ENCODE measurements at regions not wholly inside any gene's neighbourhood (a gene's known extent, or its start where the extent isn't known, plus 50 kb on each side); places are given as distances from the start of the nearest gene placed in this dataset.

- intact Hi-C loops (cut with DNase I, micrococcal nuclease), result loop anchor here in 1 of 2 donors (10.0 kb wide), 1 partner anchor 219 kb away; no protein-coding TSS in a partner anchor
Observed at GRCh38 chr12:94763462-94763861, 113.1 kb upstream of the TMCC3 start.

GRCh38 chr12:94762943-94763342 lies 112.6 kb upstream of the TMCC3 start:
- H3K4me3 ChIP-seq, result no peak overlapping the region
- no peaks in the 10 kb centered on the region for H3K9me3 ChIP-seq
- intact Hi-C loops (cut with DNase I, micrococcal nuclease), result loop anchor here in 1 of 2 donors (10.0 kb wide), 1 partner anchor 218 kb away; no protein-coding TSS in a partner anchor
- DNase-seq (no peak), ATAC-seq (no peak)
- H3K4me1 ChIP-seq (ENCODE audit: low read depth), result peaks cover 6% of the 10 kb centered on the region
- H3K36me3 ChIP-seq (ENCODE audit: low read depth), result no peaks in the 10 kb centered on the region
- TF ChIP-seq CTCF (IDR thresholded peaks at IDR 0.05), result no peak

More at GRCh38 chr12:94763462-94763861, 113.1 kb upstream of the TMCC3 start:
- DNase-seq, result no peak
- Histone ChIP-seq H3K4me3 (no peak overlapping the region), H3K4me1 (ENCODE audit: low read depth) (peaks cover 8% of the 10 kb centered on the region), H3K36me3 (ENCODE audit: low read depth) (no peaks in the 10 kb centered on the region), H3K9me3 (no peaks in the 10 kb centered on the region)
- no peak for ATAC-seq
- TF ChIP-seq CTCF (IDR thresholded peaks at IDR 0.05), result no peak

GRCh38 chr12:94762259-94762942 lies 112.0 kb upstream of the TMCC3 start:
- no peak overlapping the region for H3K4me3 ChIP-seq
- H3K9me3 ChIP-seq, result no peaks in the 10 kb centered on the region
- H3K4me1 ChIP-seq (ENCODE audit: low read depth), result peaks cover 6% of the 10 kb centered on the region
- peak; percentile 88 for ATAC-seq
- no peaks in the 10 kb centered on the region for H3K36me3 ChIP-seq (ENCODE audit: low read depth)
- no peak for DNase-seq
- TF ChIP-seq CTCF (IDR thresholded peaks at IDR 0.05), result no peak
- intact Hi-C loops (cut with DNase I, micrococcal nuclease), result loop anchor here in 1 of 2 donors (10.0 kb wide), 1 partner anchor 218 kb away; no protein-coding TSS in a partner anchor

- ATAC-seq, result peak; percentile 87
- TF ChIP-seq CTCF (IDR thresholded peaks at IDR 0.05), result no peak
- no peak for DNase-seq
- intact Hi-C loops (cut with DNase I, micrococcal nuclease), result loop anchor here in 1 of 2 donors (10.0 kb wide), 1 partner anchor 217 kb away; no protein-coding TSS in a partner anchor
- Histone ChIP-seq H3K36me3 (ENCODE audit: low read depth) (no peaks in the 10 kb centered on the region), H3K9me3 (no peaks in the 10 kb centered on the region), H3K4me1 (ENCODE audit: low read depth) (peaks cover 6% of the 10 kb centered on the region), H3K4me3 (no peak overlapping the region)
Observed at GRCh38 chr12:94761559-94761958, 111.2 kb upstream of the TMCC3 start.

GRCh38 chr12:94760786-94761185 lies 110.4 kb upstream of the TMCC3 start:
- no peak for DNase-seq
- TF ChIP-seq CTCF (IDR thresholded peaks at IDR 0.05), result no peak
- intact Hi-C loops (cut with DNase I, micrococcal nuclease), result loop anchor here in 1 of 2 donors (10.0 kb wide), 1 partner anchor 216 kb away; no protein-coding TSS in a partner anchor
- Histone ChIP-seq H3K4me3 (no peak overlapping the region), H3K9me3 (no peaks in the 10 kb centered on the region), H3K36me3 (ENCODE audit: low read depth) (no peaks in the 10 kb centered on the region), H3K4me1 (ENCODE audit: low read depth) (peaks cover 6% of the 10 kb centered on the region)
- no peak for ATAC-seq
